COLO668 (cell line): ENCODE measurements at regions not wholly inside any gene's neighbourhood (a gene's known extent, or its start where the extent isn't known, plus 50 kb on each side); places are given as distances from the start of the nearest gene placed in this dataset.
"Not testable (repeated sequence)": the region's sequence is repeated elsewhere in the genome, so short reads cannot be mapped to it uniquely, and the experiment has no call there.

ENCODE experiments used
- DNase-seq: peaks from one replicate; lab custom pipeline; 2025; ENCODE audit not compliant: unreplicated experiment; lab: John Stamatoyannopoulos, UW

GRCh38 chr4:58075724-58076123, 965.5 kb upstream of the IGFBP7 start:
- DNase-seq = no peak

- DNase-seq = no peak
These were observed 964.2 kb upstream of the IGFBP7 start for GRCh38 chr4:58074382-58074781.

GRCh38 chr4:58070726-58071125, 960.5 kb upstream of the IGFBP7 start:
- DNase-seq = no peak

- DNase-seq = no peak
These were observed 954.5 kb upstream of the IGFBP7 start for GRCh38 chr4:58064653-58065052.

GRCh38 chr4:58063404-58064160, 953.4 kb upstream of the IGFBP7 start:
- DNase-seq = no peak

- no peak for DNase-seq
These were observed 951.8 kb upstream of the IGFBP7 start for GRCh38 chr4:58061967-58062366.

GRCh38 chr4:58050439-58050838, 940.3 kb upstream of the IGFBP7 start:
- DNase-seq = no peak

- no peak for DNase-seq
These were observed 938.3 kb upstream of the IGFBP7 start for GRCh38 chr4:58048491-58048890.

- no peak for DNase-seq
These were observed 932.0 kb upstream of the IGFBP7 start for GRCh38 chr4:58042176-58042575.

GRCh38 chr4:57993944-57994343, 883.8 kb upstream of the IGFBP7 start:
- DNase-seq = no peak

GRCh38 chr4:57989430-57989829, 879.2 kb upstream of the IGFBP7 start:
- no peak for DNase-seq

GRCh38 chr4:57985161-57985560, 875.0 kb upstream of the IGFBP7 start:
- DNase-seq = no peak

GRCh38 chr4:57981123-57981522, 870.9 kb upstream of the IGFBP7 start:
- no peak for DNase-seq

- no peak for DNase-seq
These were observed 864.6 kb upstream of the IGFBP7 start for GRCh38 chr4:57974821-57975220.

GRCh38 chr4:57973819-57974218, 863.6 kb upstream of the IGFBP7 start:
- DNase-seq = no peak

GRCh38 chr4:57971261-57971660, 861.1 kb upstream of the IGFBP7 start:
- DNase-seq = no peak

GRCh38 chr4:57966987-57967760, 857.0 kb upstream of the IGFBP7 start:
- no peak for DNase-seq

GRCh38 chr4:57965431-57965830, 855.2 kb upstream of the IGFBP7 start:
- not testable (repeated sequence) for DNase-seq

- no peak for DNase-seq
These were observed 835.1 kb upstream of the IGFBP7 start for GRCh38 chr4:57945298-57945697.

GRCh38 chr4:57943682-57944081, 833.5 kb upstream of the IGFBP7 start:
- DNase-seq = no peak

- DNase-seq = not testable (repeated sequence)
These were observed 827.1 kb upstream of the IGFBP7 start for GRCh38 chr4:57937326-57937725.

- no peak for DNase-seq
These were observed 816.1 kb upstream of the IGFBP7 start for GRCh38 chr4:57926311-57926710.
